PC-9 (cell line): ENCODE measurements at regions not wholly inside any gene's neighbourhood (a gene's known extent, or its start where the extent isn't known, plus 50 kb on each side); places are given as distances from the start of the nearest gene placed in this dataset.

Experiments
- EZH2 ChIP-seq: fragments of 200-600 bp; sonication (generic); IDR thresholded peaks from 2 replicates; pipeline ENCODE4 v1.8.0; 2017; ENCODE audit warnings: antibody characterized with exemption, low read depth
- TF ChIP-seq, protein P1 (sequence below): fragments of 200-600 bp; sonication (generic); conservative IDR thresholded peaks from 2 replicates; pipeline ENCODE4 v1.6.1; 2017; ENCODE audit warnings: mixed run types, antibody characterized with exemption, mild to moderate bottlenecking, moderate library complexity

DNA sequence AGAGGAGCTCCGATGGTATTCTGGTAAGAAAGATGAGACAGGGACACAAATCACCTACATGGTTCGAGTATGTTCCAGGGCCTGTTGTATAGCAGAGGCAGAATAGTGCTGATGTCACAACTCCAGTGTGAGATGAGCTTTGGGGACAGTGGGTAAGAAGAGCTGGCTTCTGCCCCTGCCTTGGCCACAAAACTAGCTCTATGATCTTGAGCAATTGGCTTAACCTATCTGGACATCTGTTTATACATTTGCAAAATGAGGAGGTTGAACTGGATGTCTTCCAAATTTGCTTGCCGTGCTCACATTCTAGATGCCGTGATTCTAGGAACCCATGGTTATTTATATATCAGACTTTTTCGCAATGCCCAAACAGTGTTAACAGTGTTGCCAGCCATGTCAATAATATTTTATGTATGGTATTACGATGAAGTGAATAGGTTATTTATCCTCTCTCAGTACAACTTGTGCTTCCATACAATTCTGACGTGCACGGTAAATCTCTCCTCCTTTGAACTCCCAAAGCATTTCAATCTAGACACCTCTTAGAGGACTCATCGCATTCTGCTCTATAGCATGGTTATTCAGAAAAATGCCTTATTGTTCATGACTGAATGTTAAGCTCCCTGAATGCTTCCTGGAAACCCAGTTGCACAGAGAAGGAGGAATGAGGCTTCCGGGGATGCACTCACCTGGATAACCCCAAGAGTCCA, 316.0 kb downstream of the FOXO1 start:
- TF ChIP-seq, protein P1, sequence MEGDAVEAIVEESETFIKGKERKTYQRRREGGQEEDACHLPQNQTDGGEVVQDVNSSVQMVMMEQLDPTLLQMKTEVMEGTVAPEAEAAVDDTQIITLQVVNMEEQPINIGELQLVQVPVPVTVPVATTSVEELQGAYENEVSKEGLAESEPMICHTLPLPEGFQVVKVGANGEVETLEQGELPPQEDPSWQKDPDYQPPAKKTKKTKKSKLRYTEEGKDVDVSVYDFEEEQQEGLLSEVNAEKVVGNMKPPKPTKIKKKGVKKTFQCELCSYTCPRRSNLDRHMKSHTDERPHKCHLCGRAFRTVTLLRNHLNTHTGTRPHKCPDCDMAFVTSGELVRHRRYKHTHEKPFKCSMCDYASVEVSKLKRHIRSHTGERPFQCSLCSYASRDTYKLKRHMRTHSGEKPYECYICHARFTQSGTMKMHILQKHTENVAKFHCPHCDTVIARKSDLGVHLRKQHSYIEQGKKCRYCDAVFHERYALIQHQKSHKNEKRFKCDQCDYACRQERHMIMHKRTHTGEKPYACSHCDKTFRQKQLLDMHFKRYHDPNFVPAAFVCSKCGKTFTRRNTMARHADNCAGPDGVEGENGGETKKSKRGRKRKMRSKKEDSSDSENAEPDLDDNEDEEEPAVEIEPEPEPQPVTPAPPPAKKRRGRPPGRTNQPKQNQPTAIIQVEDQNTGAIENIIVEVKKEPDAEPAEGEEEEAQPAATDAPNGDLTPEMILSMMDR = no peak
- no peak for TF ChIP-seq EZH2
